Keratinocyte (primary cell): ENCODE measurements at regions not wholly inside any gene's neighbourhood (a gene's known extent, or its start where the extent isn't known, plus 50 kb on each side); places are given as distances from the start of the nearest gene placed in this dataset.

Source experiments
- DNase-seq: peaks from one replicate; pipeline ENCODE4 v3.0.0-alpha.2; 2011; ENCODE audit warnings: low read depth, missing footprints, low spot score
- FAIRE-seq: peaks from 2 replicates; lab custom pipeline; 2011; peaks lifted over from hg19 to GRCh38; lab: Jason Lieb, UNC
- H2AFZ ChIP-seq: 2 replicates; pipeline ENCODE4 v1.6.0; 2012; ENCODE audit warnings: low read length, control low read depth, inconsistent platforms; ENCODE audit not compliant: control insufficient read depth
- H3K27ac ChIP-seq: 2 replicates; pipeline ENCODE4 v1.5.1; 2011; ENCODE audit warnings: low read length; ENCODE audit not compliant: control insufficient read depth, insufficient read depth
- H3K27me3 ChIP-seq: 3 replicates; pipeline ENCODE4 v1.6.0; 2011; ENCODE audit warnings: low read length; ENCODE audit not compliant: control insufficient read depth, insufficient read depth; ENCODE audit errors: extremely low read depth
- H3K36me3 ChIP-seq, 2 experiments: 2 replicates in 1 of 2; 3 replicates in 1 of 2; pipeline ENCODE4 v1.5.1; 2011; ENCODE audit warnings: low read length in 2 of 2, mild to moderate bottlenecking in 1 of 2; ENCODE audit not compliant: control insufficient read depth in 2 of 2, insufficient read depth in 2 of 2; ENCODE audit errors: extremely low read depth in 1 of 2
- H3K4me1 ChIP-seq: 3 replicates; pipeline ENCODE4 v1.5.1; 2011; ENCODE audit warnings: low read length; ENCODE audit not compliant: control insufficient read depth, insufficient read depth; ENCODE audit errors: extremely low read depth
- H3K4me2 ChIP-seq: 3 replicates; pipeline ENCODE4 v1.6.0; 2011; ENCODE audit warnings: low read depth, low read length; ENCODE audit not compliant: control insufficient read depth, insufficient read depth; ENCODE audit errors: extremely low read depth
- H3K4me3 ChIP-seq, 3 experiments: fragments of 200-600 bp in 1 of 3; sonication (generic) in 1 of 3; 2 replicates in 2 of 3; 3 replicates in 1 of 3; pipeline ENCODE4 v1.5.1; 2011 to 2016; ENCODE audit warnings: low read length in 3 of 3, mild to moderate bottlenecking in 3 of 3, control low read depth in 2 of 3, inconsistent platforms in 1 of 3, low read depth in 1 of 3, mixed read lengths in 1 of 3, mixed run types in 1 of 3, moderate library complexity in 1 of 3; ENCODE audit not compliant: control insufficient read depth in 2 of 3, insufficient read depth in 2 of 3; ENCODE audit errors: extremely low read depth in 1 of 3
- H3K79me2 ChIP-seq: 2 replicates; pipeline ENCODE4 v1.6.0; 2012; ENCODE audit warnings: low read length; ENCODE audit not compliant: control insufficient read depth, insufficient read depth
- H3K9ac ChIP-seq: 3 replicates; pipeline ENCODE4 v1.6.0; 2011; ENCODE audit warnings: low read length; ENCODE audit not compliant: control insufficient read depth, insufficient read depth; ENCODE audit errors: extremely low read depth
- H3K9me1 ChIP-seq: 3 replicates; pipeline ENCODE4 v1.6.0; 2011; ENCODE audit warnings: low read length; ENCODE audit not compliant: control insufficient read depth, insufficient read depth; ENCODE audit errors: extremely low read depth
- H3K9me3 ChIP-seq: 2 replicates; pipeline ENCODE4 v1.5.1; 2012; ENCODE audit warnings: low read depth, low read length; ENCODE audit not compliant: control insufficient read depth
- H4K20me1 ChIP-seq: 3 replicates; pipeline ENCODE4 v1.6.0; 2011; ENCODE audit warnings: low read length; ENCODE audit not compliant: control insufficient read depth, insufficient read depth; ENCODE audit errors: extremely low read depth
- EZH2 ChIP-seq: IDR thresholded peaks from one replicate; pipeline ENCODE4 v1.6.1; 2012; ENCODE audit warnings: inconsistent platforms, mild to moderate bottlenecking, low read length, moderate library complexity
- dilution Hi-C: fragments of 300-500 bp; cut with MboI; formaldehyde crosslinking; loops from one replicate; pipeline ENCODE4 v1.7.0; 2020; ENCODE audit warnings: low sequenced_read_pairs; ENCODE audit not compliant: extremely low pct_ligation_motif_present
- TF ChIP-seq, protein P1 (sequence below), 3 experiments: IDR thresholded peaks in 1 of 3; conservative IDR thresholded peaks in 1 of 3; optimal IDR thresholded peaks in 1 of 3; 2 replicates in 2 of 3; 3 replicates in 1 of 3; pipeline versions ENCODE3 to v1.5.1; 2011; ENCODE audit warnings: low read length in 3 of 3, mild to moderate bottlenecking in 3 of 3, moderate library complexity in 2 of 3, control low read depth in 1 of 3, inconsistent platforms in 1 of 3; ENCODE audit not compliant: insufficient read depth in 2 of 3; ENCODE audit errors: extremely low read depth in 1 of 3

GRCh38 chr2:242058116-242058680, 188.7 kb downstream of the RTP5 start:
- TF ChIP-seq, protein P1, sequence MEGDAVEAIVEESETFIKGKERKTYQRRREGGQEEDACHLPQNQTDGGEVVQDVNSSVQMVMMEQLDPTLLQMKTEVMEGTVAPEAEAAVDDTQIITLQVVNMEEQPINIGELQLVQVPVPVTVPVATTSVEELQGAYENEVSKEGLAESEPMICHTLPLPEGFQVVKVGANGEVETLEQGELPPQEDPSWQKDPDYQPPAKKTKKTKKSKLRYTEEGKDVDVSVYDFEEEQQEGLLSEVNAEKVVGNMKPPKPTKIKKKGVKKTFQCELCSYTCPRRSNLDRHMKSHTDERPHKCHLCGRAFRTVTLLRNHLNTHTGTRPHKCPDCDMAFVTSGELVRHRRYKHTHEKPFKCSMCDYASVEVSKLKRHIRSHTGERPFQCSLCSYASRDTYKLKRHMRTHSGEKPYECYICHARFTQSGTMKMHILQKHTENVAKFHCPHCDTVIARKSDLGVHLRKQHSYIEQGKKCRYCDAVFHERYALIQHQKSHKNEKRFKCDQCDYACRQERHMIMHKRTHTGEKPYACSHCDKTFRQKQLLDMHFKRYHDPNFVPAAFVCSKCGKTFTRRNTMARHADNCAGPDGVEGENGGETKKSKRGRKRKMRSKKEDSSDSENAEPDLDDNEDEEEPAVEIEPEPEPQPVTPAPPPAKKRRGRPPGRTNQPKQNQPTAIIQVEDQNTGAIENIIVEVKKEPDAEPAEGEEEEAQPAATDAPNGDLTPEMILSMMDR (optimal IDR thresholded peaks at IDR 0.05 in 1 of 3, IDR thresholded peaks at IDR 0.05 in 1 of 3, conservative IDR thresholded peaks at IDR 0.05 in 1 of 3; ENCODE audit: extremely low read depth in 1 of 3, insufficient read depth in 2 of 3, low read length in 3 of 3) = no peak
- no peak for TF ChIP-seq EZH2
- no peak overlapping the region for H3K4me3 ChIP-seq
- FAIRE-seq = no peak
- no peaks in the 10 kb centered on the region for H3K9me1 ChIP-seq
- no peak overlapping the region for H3K27ac ChIP-seq
- no peaks in the 10 kb centered on the region for H4K20me1 ChIP-seq
- H3K27me3 ChIP-seq = peaks cover 28% of the 10 kb centered on the region
- H3K36me3 ChIP-seq = no peaks in the 10 kb centered on the region
- no peaks in the 10 kb centered on the region for H3K9me3 ChIP-seq
- dilution Hi-C loops = no loop called here
- H3K4me2 ChIP-seq = no peak overlapping the region
- no peak overlapping the region for H3K9ac ChIP-seq
- H3K79me2 ChIP-seq = no peaks in the 10 kb centered on the region
- DNase-seq = no peak
- H3K4me1 ChIP-seq = no peaks in the 10 kb centered on the region
- no peak overlapping the region for H2AFZ ChIP-seq

DNA sequence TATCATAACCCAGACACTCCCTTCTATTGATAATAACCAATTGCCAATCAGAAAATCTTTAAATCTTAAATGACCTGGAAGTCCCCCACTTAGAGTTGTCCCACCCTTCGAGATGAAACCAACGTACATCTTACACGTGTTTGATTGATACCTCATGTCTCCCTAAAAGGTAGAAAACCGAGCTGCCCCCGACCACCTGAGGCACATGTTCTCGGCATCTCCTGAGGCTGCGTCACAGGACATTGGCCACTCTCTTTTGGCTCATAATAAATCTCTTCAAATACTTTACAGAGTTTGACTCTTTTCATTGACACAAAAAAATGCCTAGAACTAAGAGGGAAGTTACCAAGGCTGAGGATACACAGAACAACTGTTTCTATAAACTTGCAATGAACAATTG, 190.0 kb downstream of the RTP5 start:
- H3K27me3 ChIP-seq = peaks cover 24% of the 10 kb centered on the region
- no peak overlapping the region for H3K9ac ChIP-seq
- peaks cover 2% of the 10 kb centered on the region for H3K4me1 ChIP-seq
- no peaks in the 10 kb centered on the region for H3K36me3 ChIP-seq
- no peak overlapping the region for H3K27ac ChIP-seq
- H4K20me1 ChIP-seq = no peaks in the 10 kb centered on the region
- dilution Hi-C loops = no loop called here
- no peak for FAIRE-seq
- H3K9me1 ChIP-seq = no peaks in the 10 kb centered on the region
- H3K9me3 ChIP-seq = no peaks in the 10 kb centered on the region
- H3K4me2 ChIP-seq = no peak overlapping the region
- TF ChIP-seq, protein P1 (optimal IDR thresholded peaks at IDR 0.05 in 1 of 3, IDR thresholded peaks at IDR 0.05 in 1 of 3, conservative IDR thresholded peaks at IDR 0.05 in 1 of 3; ENCODE audit: extremely low read depth in 1 of 3, insufficient read depth in 2 of 3, low read length in 3 of 3) = no peak
- no peak for TF ChIP-seq EZH2
- DNase-seq = no peak
- no peak overlapping the region for H2AFZ ChIP-seq
- H3K4me3 ChIP-seq = no peak overlapping the region
- H3K79me2 ChIP-seq = no peaks in the 10 kb centered on the region
